ENCODE measurements at regions not wholly inside any gene's neighbourhood (a gene's known extent, or its start where the extent isn't known, plus 50 kb on each side); places are given as distances from the start of the nearest gene placed in this dataset.

GRCh38 chr13:42409551-42409950, 137.6 kb downstream of the AKAP11 start:
- no peak for TF ChIP-seq CTCF (IDR thresholded peaks at IDR 0.05; ENCODE audit: unreplicated experiment)
- no peaks in the 10 kb centered on the region for H3K36me3 Mint-ChIP-seq (ENCODE audit: insufficient read depth, unreplicated experiment)
- no peak for DNase-seq (ENCODE audit: unreplicated experiment)
- CTCF ChIA-PET: no interaction called here
- peaks cover 9% of the 10 kb centered on the region for H3K4me1 Mint-ChIP-seq (ENCODE audit: insufficient read depth, unreplicated experiment)
- intact Hi-C loops (cut with micrococcal nuclease): no loop called here
- no peak overlapping the region for H3K4me3 Mint-ChIP-seq (ENCODE audit: unreplicated experiment)
- H3K27ac Mint-ChIP-seq (ENCODE audit: low read depth, unreplicated experiment): no peak overlapping the region
- POLR2A ChIA-PET: no interaction called here
- H3K27me3 Mint-ChIP-seq (ENCODE audit: insufficient read depth, unreplicated experiment): no peaks in the 10 kb centered on the region
- no TSS peak for BruUV-seq (replicated peaks)
- H3K9me3 Mint-ChIP-seq (ENCODE audit: unreplicated experiment): no peaks in the 10 kb centered on the region

GRCh38 chr13:42412812-42413483, 141.0 kb downstream of the AKAP11 start:
- no peak for TF ChIP-seq CTCF (IDR thresholded peaks at IDR 0.05; ENCODE audit: unreplicated experiment)
- CTCF ChIA-PET: no interaction called here
- no peak overlapping the region for H3K4me3 Mint-ChIP-seq (ENCODE audit: unreplicated experiment)
- H3K4me1 Mint-ChIP-seq (ENCODE audit: insufficient read depth, unreplicated experiment): no peaks in the 10 kb centered on the region
- no peaks in the 10 kb centered on the region for H3K27me3 Mint-ChIP-seq (ENCODE audit: insufficient read depth, unreplicated experiment)
- intact Hi-C loops (cut with micrococcal nuclease): no loop called here
- no TSS peak for BruUV-seq (replicated peaks)
- H3K9me3 Mint-ChIP-seq (ENCODE audit: unreplicated experiment): no peaks in the 10 kb centered on the region
- no peak for DNase-seq (ENCODE audit: unreplicated experiment)
- H3K27ac Mint-ChIP-seq (ENCODE audit: low read depth, unreplicated experiment): no peak overlapping the region
- POLR2A ChIA-PET: no interaction called here
- H3K36me3 Mint-ChIP-seq (ENCODE audit: insufficient read depth, unreplicated experiment): no peaks in the 10 kb centered on the region

- Mint-ChIP-seq H3K27ac (ENCODE audit: low read depth, unreplicated experiment) (no peak overlapping the region), H3K36me3 (ENCODE audit: insufficient read depth, unreplicated experiment) (no peaks in the 10 kb centered on the region), H3K4me3 (ENCODE audit: unreplicated experiment) (no peak overlapping the region), H3K9me3 (ENCODE audit: unreplicated experiment) (no peaks in the 10 kb centered on the region), H3K27me3 (ENCODE audit: insufficient read depth, unreplicated experiment) (no peaks in the 10 kb centered on the region), H3K4me1 (ENCODE audit: insufficient read depth, unreplicated experiment) (no peaks in the 10 kb centered on the region)
- intact Hi-C loops (cut with micrococcal nuclease): no loop called here
- no peak for DNase-seq (ENCODE audit: unreplicated experiment)
- ChIA-PET POLR2A (no interaction called here), CTCF (no interaction called here)
- no TSS peak for BruUV-seq (replicated peaks)
- no peak for TF ChIP-seq CTCF (IDR thresholded peaks at IDR 0.05; ENCODE audit: unreplicated experiment)
Measured at GRCh38 chr13:42413484-42413815, 141.5 kb downstream of the AKAP11 start.

- ChIA-PET CTCF (no interaction called here), POLR2A (no interaction called here)
- Mint-ChIP-seq H3K9me3 (ENCODE audit: unreplicated experiment) (no peaks in the 10 kb centered on the region), H3K36me3 (ENCODE audit: insufficient read depth, unreplicated experiment) (no peaks in the 10 kb centered on the region), H3K27ac (ENCODE audit: low read depth, unreplicated experiment) (no peak overlapping the region), H3K4me1 (ENCODE audit: insufficient read depth, unreplicated experiment) (no peaks in the 10 kb centered on the region), H3K4me3 (ENCODE audit: unreplicated experiment) (no peak overlapping the region), H3K27me3 (ENCODE audit: insufficient read depth, unreplicated experiment) (no peaks in the 10 kb centered on the region)
- no TSS peak for BruUV-seq (replicated peaks)
- TF ChIP-seq CTCF (IDR thresholded peaks at IDR 0.05; ENCODE audit: unreplicated experiment): no peak
- intact Hi-C loops (cut with micrococcal nuclease): no loop called here
- no peak for DNase-seq (ENCODE audit: unreplicated experiment)
Measured at GRCh38 chr13:42417626-42418025, 145.7 kb downstream of the AKAP11 start.
